Activated CD4-positive, alpha-beta T cell treated with anti-CD3 and anti-CD28 coated beads, Interleukin-2, amount 10 ng/mL, durations not matched to agents 24 days and 14 days (primary cell): ENCODE measurements at regions not wholly inside any gene's neighbourhood (a gene's known extent, or its start where the extent isn't known, plus 50 kb on each side); places are given as distances from the start of the nearest gene placed in this dataset.

Experiments used
- DNase-seq: peaks from one replicate; pipeline ENCODE4 v3.0.0; 2022
- H3K27ac Mint-ChIP-seq: one replicate; pipeline ENCODE4 v1.8.0; 2022; ENCODE audit warnings: mild to moderate bottlenecking, mixed read lengths
- H3K27me3 Mint-ChIP-seq: one replicate; pipeline ENCODE4 v1.8.0; 2022; ENCODE audit warnings: mixed read lengths
- H3K36me3 Mint-ChIP-seq: one replicate; pipeline ENCODE4 v1.8.0; 2022; ENCODE audit warnings: low read depth, mild to moderate bottlenecking, mixed read lengths
- H3K4me1 Mint-ChIP-seq: one replicate; pipeline ENCODE4 v1.8.0; 2021; ENCODE audit warnings: mixed read lengths
- H3K4me3 Mint-ChIP-seq: one replicate; pipeline ENCODE4 v1.8.0; 2022; ENCODE audit warnings: mild to moderate bottlenecking, moderate library complexity, mixed read lengths
- H3K9me3 Mint-ChIP-seq: one replicate; pipeline ENCODE4 v1.8.0; 2021; ENCODE audit warnings: mixed read lengths
- intact Hi-C: fragments of 100-400 bp; cut with micrococcal nuclease; formaldehyde crosslinking; loops from one replicate; pipeline ENCODE4 v1.15.1; 2023

GRCh38 chr18:2409906-2410305 is 161.4 kb downstream of the METTL4 start:
- H3K27ac Mint-ChIP-seq, result no peak overlapping the region
- no peaks in the 10 kb centered on the region for H3K36me3 Mint-ChIP-seq
- intact Hi-C loops, result no loop called here
- no peaks in the 10 kb centered on the region for H3K4me1 Mint-ChIP-seq
- H3K27me3 Mint-ChIP-seq, result peaks cover 3% of the 10 kb centered on the region
- no peaks in the 10 kb centered on the region for H3K9me3 Mint-ChIP-seq
- H3K4me3 Mint-ChIP-seq, result no peak overlapping the region
- no peak for DNase-seq

- no peaks in the 10 kb centered on the region for H3K4me1 Mint-ChIP-seq
- no peaks in the 10 kb centered on the region for H3K36me3 Mint-ChIP-seq
- intact Hi-C loops, result no loop called here
- no peak overlapping the region for H3K4me3 Mint-ChIP-seq
- no peak overlapping the region for H3K27ac Mint-ChIP-seq
- H3K9me3 Mint-ChIP-seq, result no peaks in the 10 kb centered on the region
- H3K27me3 Mint-ChIP-seq, result peaks cover 2% of the 10 kb centered on the region
- DNase-seq, result no peak
These were observed 160.6 kb downstream of the METTL4 start for GRCh38 chr18:2410688-2411087.

- no peak for DNase-seq
- H3K4me3 Mint-ChIP-seq, result no peak overlapping the region
- no peak overlapping the region for H3K27ac Mint-ChIP-seq
- intact Hi-C loops, result no loop called here
- no peaks in the 10 kb centered on the region for H3K4me1 Mint-ChIP-seq
- H3K27me3 Mint-ChIP-seq, result no peaks in the 10 kb centered on the region
- H3K9me3 Mint-ChIP-seq, result no peaks in the 10 kb centered on the region
- H3K36me3 Mint-ChIP-seq, result no peaks in the 10 kb centered on the region
These were observed 159.8 kb downstream of the METTL4 start for GRCh38 chr18:2411381-2411960.

GRCh38 chr18:2412281-2412680 is 159.0 kb downstream of the METTL4 start:
- no peak for DNase-seq
- Mint-ChIP-seq H3K9me3 (no peaks in the 10 kb centered on the region), H3K27me3 (no peaks in the 10 kb centered on the region), H3K4me1 (no peaks in the 10 kb centered on the region), H3K36me3 (no peaks in the 10 kb centered on the region), H3K4me3 (no peak overlapping the region), H3K27ac (no peak overlapping the region)
- intact Hi-C loops, result no loop called here

- Mint-ChIP-seq H3K4me3 (no peak overlapping the region), H3K9me3 (no peaks in the 10 kb centered on the region), H3K27ac (peak overlapping the region; percentile 18), H3K27me3 (no peaks in the 10 kb centered on the region), H3K36me3 (no peaks in the 10 kb centered on the region), H3K4me1 (no peaks in the 10 kb centered on the region)
- intact Hi-C loops, result no loop called here
- no peak for DNase-seq
These were observed 158.1 kb downstream of the METTL4 start for GRCh38 chr18:2412996-2413751.

GRCh38 chr18:2414235-2414634 is 157.1 kb downstream of the METTL4 start:
- H3K4me1 Mint-ChIP-seq, result no peaks in the 10 kb centered on the region
- H3K36me3 Mint-ChIP-seq, result no peaks in the 10 kb centered on the region
- no peaks in the 10 kb centered on the region for H3K27me3 Mint-ChIP-seq
- no peak overlapping the region for H3K4me3 Mint-ChIP-seq
- intact Hi-C loops, result no loop called here
- no peak for DNase-seq
- no peaks in the 10 kb centered on the region for H3K9me3 Mint-ChIP-seq
- H3K27ac Mint-ChIP-seq, result no peak overlapping the region

- intact Hi-C loops, result no loop called here
- Mint-ChIP-seq H3K9me3 (no peaks in the 10 kb centered on the region), H3K27me3 (peaks cover 4% of the 10 kb centered on the region), H3K4me3 (no peak overlapping the region), H3K36me3 (no peaks in the 10 kb centered on the region), H3K27ac (no peak overlapping the region), H3K4me1 (no peaks in the 10 kb centered on the region)
- no peak for DNase-seq
These were observed 155.6 kb downstream of the METTL4 start for GRCh38 chr18:2415656-2416055.

- intact Hi-C loops, result no loop called here
These were observed 153.3 kb downstream of the METTL4 start for GRCh38 chr18:2417861-2418610.

GRCh38 chr18:2420367-2420766 is 150.9 kb downstream of the METTL4 start:
- DNase-seq, result no peak
- Mint-ChIP-seq H3K36me3 (no peaks in the 10 kb centered on the region), H3K27ac (no peak overlapping the region), H3K4me1 (no peaks in the 10 kb centered on the region), H3K9me3 (no peaks in the 10 kb centered on the region), H3K27me3 (peaks cover 4% of the 10 kb centered on the region), H3K4me3 (no peak overlapping the region)
- intact Hi-C loops, result no loop called here

More at GRCh38 chr18:2417861-2418610, 153.3 kb downstream of the METTL4 start:
- no peaks in the 10 kb centered on the region for H3K36me3 Mint-ChIP-seq
- no peaks in the 10 kb centered on the region for H3K9me3 Mint-ChIP-seq
- no peak overlapping the region for H3K4me3 Mint-ChIP-seq
- peaks cover 4% of the 10 kb centered on the region for H3K27me3 Mint-ChIP-seq
- no peaks in the 10 kb centered on the region for H3K4me1 Mint-ChIP-seq
- no peak overlapping the region for H3K27ac Mint-ChIP-seq
- no peak for DNase-seq

- no peaks in the 10 kb centered on the region for H3K36me3 Mint-ChIP-seq
- H3K9me3 Mint-ChIP-seq, result no peaks in the 10 kb centered on the region
- H3K4me1 Mint-ChIP-seq, result no peaks in the 10 kb centered on the region
- no peak for DNase-seq
- intact Hi-C loops, result no loop called here
- H3K4me3 Mint-ChIP-seq, result no peak overlapping the region
- H3K27ac Mint-ChIP-seq, result no peak overlapping the region
- H3K27me3 Mint-ChIP-seq, result peaks cover 4% of the 10 kb centered on the region
These were observed 147.5 kb downstream of the METTL4 start for GRCh38 chr18:2423761-2424160.

- H3K9me3 Mint-ChIP-seq, result no peaks in the 10 kb centered on the region
- no peak for DNase-seq
- peaks cover 3% of the 10 kb centered on the region for H3K27me3 Mint-ChIP-seq
- H3K4me1 Mint-ChIP-seq, result no peaks in the 10 kb centered on the region
- no peaks in the 10 kb centered on the region for H3K36me3 Mint-ChIP-seq
- intact Hi-C loops, result no loop called here
- no peak overlapping the region for H3K27ac Mint-ChIP-seq
- H3K4me3 Mint-ChIP-seq, result no peak overlapping the region
These were observed 146.9 kb downstream of the METTL4 start for GRCh38 chr18:2424420-2424819.

GRCh38 chr18:2425426-2426317 is 145.6 kb downstream of the METTL4 start:
- peaks cover 4% of the 10 kb centered on the region for H3K9me3 Mint-ChIP-seq
- no peak for DNase-seq
- no peak overlapping the region for H3K4me3 Mint-ChIP-seq
- intact Hi-C loops, result no loop called here
- no peaks in the 10 kb centered on the region for H3K4me1 Mint-ChIP-seq
- no peaks in the 10 kb centered on the region for H3K27me3 Mint-ChIP-seq
- H3K36me3 Mint-ChIP-seq, result no peaks in the 10 kb centered on the region
- no peak overlapping the region for H3K27ac Mint-ChIP-seq

- Mint-ChIP-seq H3K27me3 (peaks cover 4% of the 10 kb centered on the region), H3K4me3 (no peak overlapping the region), H3K4me1 (no peaks in the 10 kb centered on the region), H3K36me3 (no peaks in the 10 kb centered on the region), H3K9me3 (peaks cover 4% of the 10 kb centered on the region), H3K27ac (no peak overlapping the region)
- intact Hi-C loops, result no loop called here
- DNase-seq, result no peak
These were observed 141.1 kb downstream of the METTL4 start for GRCh38 chr18:2430191-2430590.
